ENCODE measurements at regions not wholly inside any gene's neighbourhood (a gene's known extent, or its start where the extent isn't known, plus 50 kb on each side); places are given as distances from the start of the nearest gene placed in this dataset.

- FAIRE-seq = no peak
Observed at GRCh38 chr1:83769594-83770318, 229.2 kb downstream of the TTLL7 start.

- no peak for FAIRE-seq
Observed at GRCh38 chr1:83769072-83769471, 229.9 kb downstream of the TTLL7 start.

GRCh38 chr1:83766241-83766691 lies 232.7 kb downstream of the TTLL7 start:
- no peak for FAIRE-seq

- FAIRE-seq = no peak
Observed at GRCh38 chr1:83765125-83765524, 233.8 kb downstream of the TTLL7 start.

GRCh38 chr1:83764209-83764608 lies 234.7 kb downstream of the TTLL7 start:
- FAIRE-seq = no peak

- FAIRE-seq = no peak
Observed at GRCh38 chr1:83763361-83764095, 235.4 kb downstream of the TTLL7 start.

- no peak for FAIRE-seq
Observed at GRCh38 chr1:83762416-83762815, 236.5 kb downstream of the TTLL7 start.

GRCh38 chr1:83762039-83762365 lies 236.9 kb downstream of the TTLL7 start:
- no peak for FAIRE-seq

GRCh38 chr1:83761167-83762038 lies 237.5 kb downstream of the TTLL7 start:
- FAIRE-seq = no peak

- no peak for FAIRE-seq
Observed at GRCh38 chr1:83760226-83761021, 238.5 kb downstream of the TTLL7 start.

GRCh38 chr1:83756984-83757717 lies 241.8 kb downstream of the TTLL7 start:
- no peak for FAIRE-seq

- no peak for FAIRE-seq
Observed at GRCh38 chr1:83751602-83752001, 247.3 kb downstream of the TTLL7 start.

GRCh38 chr1:83750201-83750600 lies 248.7 kb downstream of the TTLL7 start:
- FAIRE-seq = no peak

GRCh38 chr1:83747853-83748482 lies 251.0 kb downstream of the TTLL7 start:
- no peak for FAIRE-seq

GRCh38 chr1:83746234-83746633 lies 252.7 kb downstream of the TTLL7 start:
- no peak for FAIRE-seq

- FAIRE-seq = no peak
Observed at GRCh38 chr1:83742446-83742845, 256.5 kb downstream of the TTLL7 start.

- no peak for FAIRE-seq
Observed at GRCh38 chr1:83741770-83742169, 257.2 kb downstream of the TTLL7 start.

- no peak for FAIRE-seq
Observed at GRCh38 chr1:83741348-83741747, 257.6 kb downstream of the TTLL7 start.

GRCh38 chr1:83735526-83735925 lies 263.4 kb downstream of the TTLL7 start:
- no peak for FAIRE-seq

GRCh38 chr1:83734420-83734819 lies 264.5 kb downstream of the TTLL7 start:
- FAIRE-seq = no peak

- FAIRE-seq = no peak
Observed at GRCh38 chr1:83725735-83726360, 273.1 kb downstream of the TTLL7 start.
